ENCODE measurements at regions not wholly inside any gene's neighbourhood (a gene's known extent, or its start where the extent isn't known, plus 50 kb on each side); places are given as distances from the start of the nearest gene placed in this dataset.

GRCh38 chr1:38578271-38578951 lies 281.2 kb downstream of the RRAGC start:
- DNase-seq (ENCODE audit: extremely low read depth, insufficient read length) = no peak
- no peaks in the 10 kb centered on the region; the same call in 1 of the 2 replicates for H3K27me3 ChIP-seq (replicated peaks; ENCODE audit: control insufficient read depth, insufficient read depth, low read length)
- H3K36me3 ChIP-seq (ENCODE audit: control insufficient read depth, insufficient read depth, low read length) = no peaks in the 10 kb centered on the region
- H3K4me3 ChIP-seq (replicated peaks; ENCODE audit: low read depth, low read length) = peak overlapping the region; percentile 35
- no peak for TF ChIP-seq CTCF (IDR thresholded peaks at IDR 0.05; ENCODE audit: insufficient read depth, low read length, poor library complexity, severe bottlenecking)

- no peak for DNase-seq (ENCODE audit: extremely low read depth, insufficient read length)
- Histone ChIP-seq H3K4me3 (replicated peaks; ENCODE audit: low read depth, low read length) (no peak overlapping the region), H3K27me3 (replicated peaks; ENCODE audit: control insufficient read depth, insufficient read depth, low read length) (no peaks in the 10 kb centered on the region; the same call in 1 of the 2 replicates), H3K36me3 (ENCODE audit: control insufficient read depth, insufficient read depth, low read length) (no peaks in the 10 kb centered on the region)
- TF ChIP-seq CTCF (IDR thresholded peaks at IDR 0.05; ENCODE audit: insufficient read depth, low read length, poor library complexity, severe bottlenecking) = no peak
Observed at GRCh38 chr1:38577937-38578270, 281.7 kb downstream of the RRAGC start.

- no peak for DNase-seq (ENCODE audit: extremely low read depth, insufficient read length)
- no peak overlapping the region for H3K4me3 ChIP-seq (replicated peaks; ENCODE audit: low read depth, low read length)
- no peaks in the 10 kb centered on the region for H3K36me3 ChIP-seq (ENCODE audit: control insufficient read depth, insufficient read depth, low read length)
- no peaks in the 10 kb centered on the region; the same call in 1 of the 2 replicates for H3K27me3 ChIP-seq (replicated peaks; ENCODE audit: control insufficient read depth, insufficient read depth, low read length)
- no peak for TF ChIP-seq CTCF (IDR thresholded peaks at IDR 0.05; ENCODE audit: insufficient read depth, low read length, poor library complexity, severe bottlenecking)
Observed at GRCh38 chr1:38577385-38577784, 282.2 kb downstream of the RRAGC start.

- no peaks in the 10 kb centered on the region for H3K36me3 ChIP-seq (ENCODE audit: control insufficient read depth, insufficient read depth, low read length)
- TF ChIP-seq CTCF (IDR thresholded peaks at IDR 0.05; ENCODE audit: insufficient read depth, low read length, poor library complexity, severe bottlenecking) = no peak
- DNase-seq (ENCODE audit: extremely low read depth, insufficient read length) = no peak
- H3K4me3 ChIP-seq (replicated peaks; ENCODE audit: low read depth, low read length) = no peak overlapping the region
- no peaks in the 10 kb centered on the region; the same call in 1 of the 2 replicates for H3K27me3 ChIP-seq (replicated peaks; ENCODE audit: control insufficient read depth, insufficient read depth, low read length)
Observed at GRCh38 chr1:38576241-38576640, 283.3 kb downstream of the RRAGC start.

- Histone ChIP-seq H3K4me3 (replicated peaks; ENCODE audit: low read depth, low read length) (no peak overlapping the region), H3K36me3 (ENCODE audit: control insufficient read depth, insufficient read depth, low read length) (no peaks in the 10 kb centered on the region), H3K27me3 (replicated peaks; ENCODE audit: control insufficient read depth, insufficient read depth, low read length) (no peaks in the 10 kb centered on the region)
- no peak for TF ChIP-seq CTCF (IDR thresholded peaks at IDR 0.05; ENCODE audit: insufficient read depth, low read length, poor library complexity, severe bottlenecking)
- no peak for DNase-seq (ENCODE audit: extremely low read depth, insufficient read length)
Observed at GRCh38 chr1:38571726-38572125, 287.8 kb downstream of the RRAGC start.

GRCh38 chr1:38570657-38570975 lies 289.0 kb downstream of the RRAGC start:
- TF ChIP-seq CTCF (IDR thresholded peaks at IDR 0.05; ENCODE audit: insufficient read depth, low read length, poor library complexity, severe bottlenecking) = no peak

More at GRCh38 chr1:38570657-38570975, 289.0 kb downstream of the RRAGC start:
- DNase-seq (ENCODE audit: extremely low read depth, insufficient read length) = no peak
- Histone ChIP-seq H3K27me3 (replicated peaks; ENCODE audit: control insufficient read depth, insufficient read depth, low read length) (no peaks in the 10 kb centered on the region), H3K4me3 (replicated peaks; ENCODE audit: low read depth, low read length) (no peak overlapping the region), H3K36me3 (ENCODE audit: control insufficient read depth, insufficient read depth, low read length) (no peaks in the 10 kb centered on the region)

All from GM06990 (cell line).